ENCODE measurements at regions not wholly inside any gene's neighbourhood (a gene's known extent, or its start where the extent isn't known, plus 50 kb on each side); places are given as distances from the start of the nearest gene placed in this dataset.
A peak's percentile ranks its signal among the peaks of the same experiment; 100 is the strongest.
"Not testable (repeated sequence)": the region's sequence is repeated elsewhere in the genome, so short reads cannot be mapped to it uniquely, and the experiment has no call there.

DNA sequence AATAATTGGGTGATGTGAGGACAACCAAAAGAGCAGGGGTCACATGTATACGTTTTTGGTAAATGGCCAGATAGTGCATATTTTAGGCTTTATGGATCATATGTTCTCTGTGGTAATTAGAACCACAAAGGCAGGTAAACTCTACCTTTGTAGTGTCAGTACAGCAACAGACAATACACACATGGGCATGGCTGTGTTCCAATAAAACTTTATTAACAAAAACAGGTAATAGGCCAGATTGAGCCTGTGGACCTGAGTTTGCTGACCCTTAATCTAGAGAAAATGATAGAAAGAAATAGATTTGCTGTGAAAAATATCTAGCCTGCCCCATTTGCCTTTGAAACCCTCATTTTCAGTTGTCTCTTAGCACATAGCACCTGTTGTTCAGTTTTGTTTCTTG is 177.2 kb upstream of the CXCR4 start:
- DNase-seq (ENCODE audit: extremely low read depth in 1 of 2, low read depth in 1 of 2): no peak

DNA sequence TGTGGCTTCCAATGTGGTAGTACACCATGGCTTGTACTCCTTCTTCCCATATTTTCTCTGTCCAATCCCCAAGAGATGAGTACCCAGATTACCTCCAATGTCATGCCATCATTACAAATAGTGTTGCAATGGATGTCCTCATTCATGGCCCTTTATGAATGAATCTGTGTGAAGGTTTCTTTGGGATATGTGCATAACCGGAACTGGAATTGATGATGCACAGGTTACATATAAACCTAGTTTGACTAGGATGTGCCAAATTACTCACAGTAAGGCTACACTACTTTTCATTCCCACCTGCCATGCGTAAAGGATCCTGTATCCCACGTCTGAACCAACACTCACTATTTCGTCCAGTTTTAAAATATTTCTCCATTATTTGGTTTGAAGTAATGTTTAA is 173.9 kb upstream of the CXCR4 start:
- no peak for DNase-seq (ENCODE audit: extremely low read depth in 1 of 2, low read depth in 1 of 2)

DNA sequence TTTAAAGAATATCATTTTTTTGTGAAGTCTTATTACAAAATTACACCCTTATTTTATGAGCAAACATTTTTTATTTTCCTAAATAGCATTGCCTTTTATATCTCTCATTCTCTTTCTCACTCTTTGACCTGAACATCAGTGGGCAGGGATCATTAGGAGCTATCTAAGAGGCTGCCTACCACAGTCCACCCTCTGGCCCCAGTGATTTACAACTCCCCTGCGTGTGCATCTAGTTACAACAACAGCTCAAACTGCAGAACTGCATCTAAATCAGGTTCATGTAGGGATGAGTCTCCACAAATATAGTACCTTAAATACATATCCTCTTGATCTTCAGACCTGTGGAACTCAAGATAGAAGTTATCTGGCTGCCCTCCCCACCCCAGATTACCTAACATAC is 172.4 kb upstream of the CXCR4 start:
- no peak for DNase-seq (ENCODE audit: extremely low read depth in 1 of 2, low read depth in 1 of 2)

DNA sequence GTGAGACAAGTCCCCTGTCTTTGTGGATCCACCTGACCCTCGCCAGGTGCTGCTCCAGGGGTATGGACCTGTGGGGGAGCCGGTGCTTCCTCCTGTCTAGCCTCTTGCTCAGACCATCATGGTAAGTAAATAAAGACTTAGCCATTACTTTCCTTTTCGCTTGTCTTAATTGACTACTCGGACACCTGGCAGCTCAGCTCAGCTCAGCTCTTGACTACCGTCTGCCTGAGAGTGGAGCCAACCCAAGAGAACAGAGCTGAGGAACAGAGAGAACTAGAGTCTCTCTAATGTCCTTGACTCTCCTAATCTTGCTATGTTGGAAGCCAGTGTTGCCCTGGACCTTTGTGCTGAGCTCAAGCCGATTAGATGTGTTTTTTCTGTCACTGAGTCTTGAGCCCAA is 170.3 kb upstream of the CXCR4 start:
- no peak for DNase-seq (ENCODE audit: extremely low read depth in 1 of 2, low read depth in 1 of 2)

DNA sequence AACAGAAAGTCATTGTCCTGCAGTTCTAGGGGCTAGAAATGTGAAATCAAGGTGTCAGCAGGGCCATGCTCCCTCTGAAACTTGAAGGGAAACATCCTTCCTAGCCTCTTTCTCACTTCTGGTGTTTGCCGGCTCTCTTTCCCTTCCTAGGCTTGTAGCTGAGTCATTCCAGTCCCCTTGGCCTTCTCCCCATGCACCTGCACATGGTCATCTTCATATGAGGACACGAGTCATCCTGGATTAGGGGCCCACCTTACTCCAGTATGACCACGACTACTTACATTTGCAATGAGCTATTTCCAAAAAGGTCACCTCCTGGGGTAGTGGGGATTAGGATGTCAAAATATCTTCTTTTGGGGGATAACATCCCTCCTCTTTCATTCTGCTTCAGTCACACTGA is 168.5 kb upstream of the CXCR4 start:
- DNase-seq (ENCODE audit: extremely low read depth in 1 of 2, low read depth in 1 of 2): no peak

DNA sequence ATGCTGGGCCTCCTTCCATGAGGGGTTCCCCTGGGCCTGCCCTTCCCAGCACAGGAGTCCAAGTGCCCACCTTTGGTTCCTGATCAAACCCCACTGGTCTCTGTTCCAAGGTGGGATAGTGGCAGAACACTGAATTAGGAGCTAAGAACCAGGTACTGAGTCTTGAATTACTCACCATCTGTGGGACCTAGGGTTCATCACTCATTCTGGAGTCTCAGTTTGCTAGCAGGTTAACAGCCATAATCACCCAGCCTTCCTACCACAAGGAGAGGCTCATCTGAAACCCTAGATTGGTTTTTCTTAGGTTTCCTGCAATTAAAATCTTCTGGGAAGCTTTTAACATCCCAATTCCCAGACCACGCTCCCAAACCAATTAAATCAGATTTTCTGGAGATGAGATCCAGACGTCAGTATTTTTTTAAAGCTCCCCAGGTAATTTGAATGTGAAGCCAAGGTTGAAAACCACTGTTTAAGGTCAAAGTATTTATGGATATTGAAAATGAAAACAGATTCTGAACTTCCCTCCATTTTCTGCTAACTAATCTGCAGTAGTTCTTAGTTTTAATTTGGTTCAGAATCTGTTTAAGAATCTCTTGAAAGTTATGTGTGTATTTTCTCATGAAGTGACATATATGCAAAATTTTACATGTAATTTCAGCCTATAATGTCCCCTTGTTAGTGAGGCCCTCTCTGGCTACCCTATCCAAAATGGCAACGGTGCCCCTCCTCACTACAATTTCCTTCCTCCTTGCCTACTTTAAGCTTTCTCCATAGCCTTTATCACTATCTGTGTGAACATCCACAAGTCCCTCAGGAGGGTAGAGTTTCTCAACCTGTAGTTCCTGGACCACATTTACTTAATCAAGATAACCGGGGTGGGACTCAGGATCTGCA is 166.5 kb upstream of the CXCR4 start:
- no peak for DNase-seq (ENCODE audit: extremely low read depth in 1 of 2, low read depth in 1 of 2)

DNA sequence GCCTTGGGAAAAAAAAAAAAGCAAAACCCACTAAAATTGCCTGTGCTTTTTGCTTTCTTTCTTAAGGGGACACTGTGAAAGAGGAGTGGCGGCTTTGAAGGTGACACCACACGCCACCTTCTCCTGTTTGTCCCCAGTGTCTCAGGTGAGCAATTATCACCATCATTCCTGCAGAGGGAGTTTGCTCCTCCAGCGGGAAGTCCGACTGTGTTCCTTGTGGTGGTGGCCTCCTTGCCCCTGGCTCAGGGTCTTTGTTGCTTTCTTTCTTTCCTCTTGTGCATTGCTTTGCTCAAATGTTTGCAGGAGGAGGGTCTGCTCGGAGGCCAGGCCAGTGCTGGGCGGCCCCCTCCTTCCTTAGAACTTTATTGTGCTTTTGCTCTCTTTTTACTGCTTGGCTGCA is 164.3 kb upstream of the CXCR4 start:
- no peak for DNase-seq (ENCODE audit: extremely low read depth in 1 of 2, low read depth in 1 of 2)

DNA sequence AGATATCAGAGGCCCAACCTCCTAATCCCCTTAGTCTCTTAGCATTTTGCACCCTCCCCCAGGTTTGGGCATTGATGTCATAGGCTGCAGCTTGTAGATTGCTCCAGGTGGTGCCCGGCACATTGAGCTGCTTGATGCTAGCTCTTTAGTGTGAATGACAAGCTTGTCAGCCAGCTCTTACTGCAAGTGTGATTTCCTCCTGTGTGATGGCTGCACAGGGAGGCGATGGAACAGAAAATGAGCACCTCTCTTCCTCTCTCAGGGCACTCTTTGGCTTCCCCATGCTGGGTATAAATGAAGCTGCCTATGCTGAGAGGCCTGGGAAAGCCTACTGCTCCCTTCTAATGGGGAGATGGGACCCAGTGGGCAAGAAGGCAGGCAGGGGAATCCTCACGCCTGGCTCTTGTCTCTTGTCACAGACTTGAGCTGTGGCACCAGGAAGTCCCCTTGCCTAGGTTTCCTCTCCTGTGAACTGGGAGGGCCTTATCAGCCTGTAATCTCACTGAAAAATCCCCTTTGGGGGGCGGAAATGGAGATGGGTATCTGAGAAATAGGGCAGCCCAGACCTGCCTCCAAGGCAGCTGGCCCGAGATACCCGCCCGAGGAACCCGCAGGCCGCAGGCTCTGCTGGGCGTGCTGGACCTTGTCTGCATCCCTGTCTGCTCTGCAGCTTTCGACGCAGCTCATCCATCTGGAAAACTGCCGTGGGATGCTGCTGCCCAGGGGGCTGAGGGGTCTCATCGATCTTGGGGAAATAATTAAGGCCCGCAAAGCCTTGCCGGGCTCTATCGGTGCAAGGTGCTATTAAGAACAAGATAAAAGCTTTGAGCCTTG is 163.5 kb upstream of the CXCR4 start:
- peak; percentile 13 to 26 for DNase-seq (ENCODE audit: extremely low read depth in 1 of 2, low read depth in 1 of 2)

DNA sequence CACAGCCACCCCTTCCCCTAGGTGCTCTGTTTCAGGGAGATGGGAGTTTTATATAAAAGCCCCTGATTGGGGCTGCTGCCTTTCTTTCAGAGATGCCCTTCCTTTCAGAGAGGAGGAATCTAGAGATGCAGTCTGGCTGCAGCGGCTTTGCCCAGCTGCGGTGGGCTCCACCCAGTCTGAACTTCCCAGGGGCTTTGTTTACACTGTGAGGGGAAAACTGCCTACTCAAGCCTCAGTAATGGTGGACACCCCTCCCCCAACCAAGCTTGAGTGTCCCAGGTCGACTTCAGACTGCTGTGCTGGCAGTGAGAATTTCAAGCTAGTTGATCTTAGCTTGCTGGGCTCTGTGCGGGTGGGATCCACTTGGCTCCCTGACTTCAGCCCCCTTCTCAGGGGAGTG is 148.4 kb upstream of the CXCR4 start:
- DNase-seq (ENCODE audit: extremely low read depth in 1 of 2, low read depth in 1 of 2): not testable (repeated sequence)

DNA sequence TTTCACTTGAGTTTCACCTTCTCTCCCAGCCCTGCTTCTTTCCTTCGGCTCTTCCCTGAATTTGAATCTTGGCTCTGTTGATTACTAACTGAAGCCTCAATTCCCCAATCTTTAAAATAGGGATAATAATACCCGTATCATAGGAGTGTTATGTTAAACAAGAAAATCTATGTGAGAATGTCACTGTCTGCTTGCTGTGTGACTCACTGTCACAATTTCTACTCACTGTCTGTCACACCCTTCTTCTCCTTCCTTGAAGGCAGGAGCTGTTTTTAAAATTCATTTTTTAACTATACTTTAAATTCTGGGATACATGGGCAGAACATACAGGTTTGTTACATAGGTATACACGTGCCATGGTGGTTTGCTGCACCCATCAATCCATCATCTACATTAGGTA is 141.6 kb upstream of the CXCR4 start:
- no peak for DNase-seq (ENCODE audit: extremely low read depth in 1 of 2, low read depth in 1 of 2)

DNA sequence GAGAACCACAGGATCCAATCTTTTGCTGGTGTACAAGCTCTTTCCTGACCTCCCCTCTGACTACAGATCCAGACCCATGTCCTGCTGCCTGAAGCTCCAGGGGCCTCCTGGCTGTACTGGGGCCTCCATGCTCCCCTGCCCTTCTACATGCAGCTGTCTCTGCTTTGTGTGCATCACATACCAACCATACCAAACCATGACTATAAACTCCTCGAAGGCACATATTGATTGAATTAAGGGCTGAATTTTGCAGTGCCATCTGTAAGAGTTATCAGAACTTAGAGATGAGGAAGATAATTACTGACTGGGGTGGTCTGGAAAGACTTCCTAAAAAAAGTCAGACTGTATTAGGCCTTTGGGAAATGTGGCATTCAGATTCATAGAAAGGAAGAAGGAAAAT is 139.9 kb upstream of the CXCR4 start:
- no peak for DNase-seq (ENCODE audit: extremely low read depth in 1 of 2, low read depth in 1 of 2)

DNA sequence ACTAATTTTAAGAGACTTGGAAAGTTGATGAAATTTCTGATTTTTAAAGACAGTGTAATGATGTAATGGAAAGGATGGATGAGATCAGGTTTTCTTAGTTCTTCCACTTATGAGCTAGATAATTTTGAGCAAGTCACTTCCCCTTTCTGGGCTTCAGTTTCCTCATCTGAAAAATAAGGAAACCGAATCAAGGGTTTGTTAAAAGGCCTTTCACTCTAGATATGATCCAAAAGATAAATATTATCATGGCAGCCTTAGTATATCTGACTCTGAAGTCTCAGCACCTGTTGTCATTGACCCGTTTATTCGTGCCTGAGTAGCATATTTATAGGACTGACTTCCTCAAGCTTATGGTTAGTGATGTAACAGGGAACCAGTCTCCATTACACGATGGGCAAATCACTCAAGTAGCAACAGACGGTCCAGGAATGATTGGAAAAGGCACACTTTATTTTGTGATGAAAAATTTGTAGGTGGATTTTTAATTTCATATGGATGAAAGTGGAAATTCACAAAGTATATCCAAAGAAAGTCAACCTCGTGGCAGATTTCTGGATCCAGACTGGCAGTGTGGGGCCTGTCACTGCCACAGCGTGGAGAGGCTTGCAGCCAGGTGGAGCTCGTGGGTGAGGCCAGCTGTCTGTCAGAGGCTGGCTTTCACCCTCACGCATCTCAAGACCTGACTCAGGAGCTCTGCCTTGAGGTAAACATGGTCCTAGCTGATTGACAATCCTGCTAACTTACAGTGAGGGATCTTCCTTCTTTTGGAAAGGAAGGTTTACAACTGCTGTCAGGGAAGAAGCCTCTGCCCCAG is 137.9 kb upstream of the CXCR4 start:
- no peak for DNase-seq (ENCODE audit: extremely low read depth in 1 of 2, low read depth in 1 of 2)

DNA sequence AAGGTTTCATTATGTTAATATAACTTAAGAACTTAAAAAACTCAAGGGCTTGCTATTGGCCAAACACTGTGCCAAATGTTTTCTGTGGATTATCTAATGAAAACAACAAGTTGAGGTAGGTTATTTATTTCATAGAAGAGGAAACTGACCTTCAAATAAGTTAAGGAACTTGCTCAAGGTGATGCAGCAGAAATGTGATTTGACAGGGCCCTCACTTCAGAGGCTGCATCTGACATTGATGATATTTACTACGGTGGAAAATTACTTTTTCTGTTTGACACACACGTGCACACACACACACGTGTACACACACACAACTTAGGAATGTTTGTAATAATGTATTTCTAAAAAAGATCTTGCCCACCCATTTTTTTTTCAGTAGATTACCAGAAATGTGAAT is 137.2 kb upstream of the CXCR4 start:
- no peak for DNase-seq (ENCODE audit: extremely low read depth in 1 of 2, low read depth in 1 of 2)

DNA sequence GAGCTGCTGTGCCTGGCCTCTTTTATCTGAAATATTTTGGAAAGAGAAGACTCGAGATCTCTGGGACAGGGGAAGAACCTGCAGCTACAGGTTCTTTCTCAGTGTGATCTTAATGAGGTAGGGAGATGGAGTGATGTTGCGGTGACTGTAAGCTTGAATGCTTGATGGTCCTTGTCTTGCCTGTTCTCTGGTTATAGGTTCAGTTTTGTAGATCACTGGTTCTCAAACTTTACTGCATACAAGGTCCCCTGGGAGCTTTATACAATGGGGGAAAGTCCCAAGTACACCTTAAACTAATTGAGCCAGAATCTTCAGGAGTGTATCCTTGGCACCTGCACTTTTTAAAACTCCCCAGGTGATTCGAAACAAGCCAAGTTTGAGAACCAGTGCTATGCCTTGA is 136.7 kb upstream of the CXCR4 start:
- DNase-seq (ENCODE audit: extremely low read depth in 1 of 2, low read depth in 1 of 2): no peak

DNA sequence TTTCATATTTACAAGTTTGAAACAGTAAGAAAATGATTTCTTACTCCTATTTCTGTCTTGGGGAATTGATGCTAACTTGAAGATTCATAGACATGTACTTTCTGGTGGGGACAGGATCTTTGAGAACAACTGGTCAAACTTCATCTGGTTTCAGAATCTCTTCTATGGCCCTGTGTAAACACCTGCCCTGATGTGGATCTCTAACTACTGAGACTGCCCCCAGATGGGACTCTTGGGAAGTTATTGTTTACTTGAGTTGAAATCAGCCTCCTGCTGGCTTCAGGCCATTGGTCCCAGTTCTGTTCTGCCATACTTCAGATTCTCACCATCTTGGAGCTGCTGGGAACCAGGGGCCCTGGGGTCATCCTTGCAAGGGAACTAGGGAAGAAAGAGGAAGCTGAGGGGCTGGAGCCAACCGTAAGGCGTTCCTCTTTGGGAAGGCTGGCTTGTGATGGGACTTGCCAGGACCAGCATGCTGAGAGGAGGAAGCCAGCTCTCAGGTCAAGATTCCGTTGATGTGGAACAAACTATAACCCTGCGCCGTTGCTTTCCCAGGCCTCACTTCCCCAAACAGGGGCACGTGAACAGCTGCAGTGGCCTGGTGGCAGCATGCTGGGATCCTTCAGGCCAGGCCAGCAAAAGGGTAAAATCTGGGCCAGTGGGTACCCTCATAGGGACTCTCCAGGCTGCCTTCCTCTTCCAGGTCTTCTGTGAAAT is 135.5 kb upstream of the CXCR4 start:
- DNase-seq (ENCODE audit: extremely low read depth in 1 of 2, low read depth in 1 of 2): no peak

DNA sequence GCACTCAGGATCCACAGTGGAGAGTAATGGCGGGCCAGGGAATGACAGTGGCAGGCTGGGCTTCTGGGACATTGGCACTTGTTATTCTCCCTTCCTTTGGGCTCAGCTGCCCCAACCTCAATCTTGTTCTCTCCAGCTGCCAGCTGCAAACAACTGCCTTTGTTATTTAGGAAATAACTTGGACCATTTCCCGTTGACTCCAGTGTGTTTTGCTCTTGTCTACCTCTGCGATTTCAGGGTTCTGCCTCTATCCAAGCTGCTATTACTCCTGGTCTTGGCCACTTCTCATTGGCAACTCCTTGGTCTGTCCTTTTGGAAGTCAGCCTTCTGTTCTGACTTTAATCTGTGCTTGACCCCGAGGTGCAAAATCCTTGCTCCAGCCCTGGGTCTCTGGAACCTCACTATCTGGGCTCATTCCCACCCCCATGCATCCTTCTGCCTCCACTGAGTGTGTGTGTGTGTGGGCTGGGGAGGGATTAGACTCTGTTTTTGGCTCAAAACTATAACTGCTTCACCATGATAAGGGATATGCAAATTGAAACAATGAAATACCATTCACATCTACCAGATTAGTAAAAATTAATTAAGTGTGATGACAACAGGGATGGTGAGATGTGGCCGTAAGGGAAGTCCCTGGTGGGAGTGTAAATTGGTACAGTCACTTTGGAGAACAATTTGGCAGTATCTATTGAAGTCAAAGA is 134.1 kb upstream of the CXCR4 start:
- no peak for DNase-seq (ENCODE audit: extremely low read depth in 1 of 2, low read depth in 1 of 2)

DNA sequence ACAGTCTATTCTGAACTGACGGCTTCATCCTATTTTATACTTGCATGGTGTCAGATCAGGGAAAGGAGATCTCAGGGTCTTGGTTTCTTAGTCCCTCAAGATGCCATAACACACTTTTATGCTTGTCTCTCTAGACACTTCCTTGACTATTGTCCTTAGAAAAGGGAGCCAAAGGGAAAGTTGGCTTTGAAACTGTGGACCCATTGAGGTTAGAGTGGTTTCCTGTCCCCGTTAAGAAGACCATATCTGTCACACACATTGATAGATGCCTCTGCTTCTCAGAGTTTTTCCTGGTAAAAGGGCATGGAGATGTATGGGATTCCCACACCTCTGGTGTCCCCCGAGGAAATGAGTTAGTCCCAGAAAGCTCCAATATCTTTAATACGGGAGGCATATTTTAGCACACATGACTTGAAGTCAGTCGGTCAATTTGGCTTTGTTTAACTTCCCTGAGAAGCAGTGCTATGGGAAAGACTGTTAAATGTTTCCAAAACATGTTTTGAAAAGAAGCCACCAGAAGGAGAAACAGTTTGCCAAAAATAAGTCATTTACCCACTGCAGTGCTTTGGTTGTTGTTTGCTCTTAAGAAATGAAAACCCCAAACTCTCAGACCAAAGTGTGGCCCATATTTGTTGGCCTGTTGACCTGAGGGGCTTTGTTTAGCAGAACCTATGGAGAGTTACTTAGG is 133.4 kb upstream of the CXCR4 start:
- no peak for DNase-seq (ENCODE audit: extremely low read depth in 1 of 2, low read depth in 1 of 2)

DNA sequence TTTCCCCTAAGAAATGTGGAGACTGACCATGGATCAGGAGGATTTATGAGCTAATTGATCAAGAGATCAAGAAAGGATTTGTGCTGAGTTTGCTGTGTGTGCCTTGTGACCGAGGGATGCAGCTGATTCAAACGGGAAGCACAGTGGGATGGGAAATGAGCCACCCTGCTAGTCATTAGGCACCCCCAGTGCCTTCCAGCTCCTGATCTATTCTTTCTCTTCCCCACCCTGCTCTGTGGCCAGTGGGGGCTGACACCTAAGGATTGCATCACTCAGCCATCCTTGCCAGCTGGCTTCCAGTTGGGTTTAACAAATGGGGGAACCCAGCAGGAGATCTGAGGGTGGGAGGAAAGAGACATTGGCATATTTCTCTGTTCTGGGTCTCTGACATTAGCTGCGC is 132.2 kb upstream of the CXCR4 start:
- DNase-seq (ENCODE audit: extremely low read depth in 1 of 2, low read depth in 1 of 2): no peak

DNA sequence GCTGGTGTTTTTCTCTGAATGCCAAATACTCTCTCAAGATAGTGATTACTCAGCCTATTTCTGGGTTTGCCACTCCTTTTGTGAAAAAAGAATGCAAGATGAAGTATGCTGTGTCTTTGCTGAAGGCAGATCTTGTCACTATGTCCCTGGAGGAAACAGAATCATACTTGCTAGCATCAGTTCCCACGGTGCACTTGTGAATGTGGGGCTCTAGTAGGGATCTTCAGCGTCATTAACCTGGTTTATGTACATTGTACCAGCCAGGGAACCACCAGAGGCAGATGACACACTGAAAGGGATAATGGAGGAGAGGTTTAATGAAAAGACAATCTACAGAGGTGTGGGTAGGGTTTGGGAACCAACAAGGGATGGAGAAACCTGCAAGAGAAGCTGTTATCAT is 131.0 kb upstream of the CXCR4 start:
- no peak for DNase-seq (ENCODE audit: extremely low read depth in 1 of 2, low read depth in 1 of 2)

DNA sequence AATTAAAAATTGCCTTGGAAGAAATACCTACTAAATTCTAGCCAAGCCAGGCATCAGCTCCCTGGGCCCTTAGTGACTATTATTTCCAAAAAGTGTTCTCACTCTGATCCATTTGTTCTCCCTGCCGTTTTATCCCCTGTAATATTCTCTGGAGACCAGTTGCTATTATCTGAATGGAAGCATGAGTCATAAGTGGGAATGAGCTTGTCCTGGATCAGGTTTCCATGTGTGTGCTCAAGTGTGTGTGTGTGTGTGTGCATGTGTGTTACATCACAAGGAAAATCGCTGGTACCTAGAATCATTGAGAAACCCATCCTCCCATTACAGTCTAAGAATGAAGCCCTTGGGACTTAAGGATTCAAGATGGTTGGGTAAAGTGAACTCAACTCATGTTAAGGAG is 130.3 kb upstream of the CXCR4 start:
- no peak for DNase-seq (ENCODE audit: extremely low read depth in 1 of 2, low read depth in 1 of 2)

All from stimulated activated CD8-positive, alpha-beta memory T cell treated with anti-CD3 and anti-CD28 coated beads, Interleukin-7, amount 100 ng/mL, for 48 hours (primary cell).